Mucosa of descending colon (tissue), 3 donors: ENCODE measurements at regions not wholly inside any gene's neighbourhood (a gene's known extent, or its start where the extent isn't known, plus 50 kb on each side); places are given as distances from the start of the nearest gene placed in this dataset.
"Not testable (repeated sequence)": the region's sequence is repeated elsewhere in the genome, so short reads cannot be mapped to it uniquely, and the experiment has no call there.

Experiments
- ATAC-seq: fragments of 200-7000 bp; cut with Tn5 transposase; one replicate; pipeline ENCODE4 v1.9.1; 2020; ENCODE audit warnings: mild to moderate bottlenecking, moderate library complexity
- DNase-seq, 3 donors: peaks; one replicate each; pipeline ENCODE4 v3.0.0-alpha.2; 2020
- H3K36me3 ChIP-seq: fragments of 200-600 bp; one replicate; pipeline ENCODE4 v1.8.0; 2021; ENCODE audit warnings: low read depth, mild to moderate bottlenecking
- H3K4me1 ChIP-seq: fragments of 200-600 bp; one replicate; pipeline ENCODE4 v1.8.0; 2021; ENCODE audit warnings: low read depth, mild to moderate bottlenecking
- H3K4me3 ChIP-seq: fragments of 200-600 bp; one replicate; pipeline ENCODE4 v1.8.0; 2021; ENCODE audit warnings: mild to moderate bottlenecking
- H3K9me3 ChIP-seq: fragments of 200-600 bp; one replicate; pipeline ENCODE4 v1.8.0; 2021; ENCODE audit warnings: mild to moderate bottlenecking
- intact Hi-C, 2 donors: fragments of 100-400 bp; cut with DNase I in 1 of 2; cut with micrococcal nuclease in 1 of 2; formaldehyde crosslinking; loops; one replicate each; pipeline versions ENCODE4 v1.11.0 to v1.11.1; 2022; cut with DNase I, micrococcal nuclease
- TF ChIP-seq, protein P1 (sequence below): fragments of 200-600 bp; IDR thresholded peaks from one replicate; pipeline ENCODE4 v1.8.0; 2022; ENCODE audit warnings: antibody characterized with exemption, mild to moderate bottlenecking
- donor health status: DM: no; HTN: no; CAD: no; lungs with moderate emphysema.
- donor health status: DM: no; HTN: no; CAD: no.
- donor health status: DM: no; HTN: yes; CAD: no.

DNA sequence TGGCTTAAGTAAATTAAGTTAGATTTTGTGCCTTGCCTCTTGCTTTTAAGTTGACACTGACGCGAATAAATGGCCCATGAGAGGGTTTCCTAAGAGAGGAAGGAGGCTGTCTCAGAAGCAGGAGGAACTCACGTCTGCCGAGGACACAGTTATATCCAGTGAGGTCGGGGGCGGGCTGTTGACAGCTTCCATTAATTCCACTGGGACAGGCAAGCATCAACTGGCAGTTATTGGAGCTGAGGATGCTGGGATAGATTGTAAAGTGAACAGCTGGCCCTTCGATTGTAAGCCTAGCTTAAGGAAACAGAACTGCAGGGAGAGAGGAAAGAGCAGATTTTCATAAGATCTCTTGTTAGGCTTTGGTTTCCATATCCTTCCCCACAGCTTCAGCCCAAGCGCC is 399.2 kb downstream of the IPO8 start:
- peaks cover 18% of the 10 kb centered on the region for H3K9me3 ChIP-seq
- H3K4me3 ChIP-seq = no peak overlapping the region
- no peaks in the 10 kb centered on the region for H3K36me3 ChIP-seq
- no peaks in the 10 kb centered on the region for H3K4me1 ChIP-seq
- TF ChIP-seq, protein P1, sequence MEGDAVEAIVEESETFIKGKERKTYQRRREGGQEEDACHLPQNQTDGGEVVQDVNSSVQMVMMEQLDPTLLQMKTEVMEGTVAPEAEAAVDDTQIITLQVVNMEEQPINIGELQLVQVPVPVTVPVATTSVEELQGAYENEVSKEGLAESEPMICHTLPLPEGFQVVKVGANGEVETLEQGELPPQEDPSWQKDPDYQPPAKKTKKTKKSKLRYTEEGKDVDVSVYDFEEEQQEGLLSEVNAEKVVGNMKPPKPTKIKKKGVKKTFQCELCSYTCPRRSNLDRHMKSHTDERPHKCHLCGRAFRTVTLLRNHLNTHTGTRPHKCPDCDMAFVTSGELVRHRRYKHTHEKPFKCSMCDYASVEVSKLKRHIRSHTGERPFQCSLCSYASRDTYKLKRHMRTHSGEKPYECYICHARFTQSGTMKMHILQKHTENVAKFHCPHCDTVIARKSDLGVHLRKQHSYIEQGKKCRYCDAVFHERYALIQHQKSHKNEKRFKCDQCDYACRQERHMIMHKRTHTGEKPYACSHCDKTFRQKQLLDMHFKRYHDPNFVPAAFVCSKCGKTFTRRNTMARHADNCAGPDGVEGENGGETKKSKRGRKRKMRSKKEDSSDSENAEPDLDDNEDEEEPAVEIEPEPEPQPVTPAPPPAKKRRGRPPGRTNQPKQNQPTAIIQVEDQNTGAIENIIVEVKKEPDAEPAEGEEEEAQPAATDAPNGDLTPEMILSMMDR = no peak
- DNase-seq (no peak), ATAC-seq (no peak)
- intact Hi-C loops = no loop called here

DNA sequence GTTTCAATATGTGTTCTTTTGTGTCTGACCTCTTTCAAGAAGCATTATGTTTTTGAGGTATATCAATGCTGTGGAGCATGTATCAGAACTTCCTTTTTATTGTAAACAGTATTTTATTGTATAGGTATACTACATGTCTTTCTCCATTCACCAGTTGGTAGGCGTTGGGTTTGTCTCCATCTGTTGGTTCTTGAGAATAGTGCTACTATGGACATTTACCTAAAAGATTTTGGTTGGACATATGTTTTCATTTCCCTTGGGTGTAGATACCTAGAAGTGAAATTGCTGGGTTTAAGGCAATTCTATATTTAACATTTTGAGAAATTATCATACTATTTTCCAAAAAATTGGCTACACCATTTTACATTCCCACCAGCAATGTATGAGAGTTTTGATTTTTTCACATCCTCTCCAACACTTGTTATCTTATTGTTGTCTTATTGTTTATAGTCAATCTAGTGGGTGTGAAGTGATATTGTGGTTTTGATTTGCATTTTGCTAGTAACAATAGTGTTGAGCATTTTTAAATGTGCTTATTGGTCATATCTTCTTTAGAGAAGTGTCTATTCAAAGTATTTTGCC is 409.2 kb downstream of the IPO8 start:
- no peaks in the 10 kb centered on the region for H3K36me3 ChIP-seq
- H3K9me3 ChIP-seq = peaks cover 8% of the 10 kb centered on the region
- TF ChIP-seq, protein P1 = no peak
- intact Hi-C loops = no loop called here
- ATAC-seq (no peak), DNase-seq (no peak)
- no peak overlapping the region for H3K4me3 ChIP-seq
- H3K4me1 ChIP-seq = no peaks in the 10 kb centered on the region

DNA sequence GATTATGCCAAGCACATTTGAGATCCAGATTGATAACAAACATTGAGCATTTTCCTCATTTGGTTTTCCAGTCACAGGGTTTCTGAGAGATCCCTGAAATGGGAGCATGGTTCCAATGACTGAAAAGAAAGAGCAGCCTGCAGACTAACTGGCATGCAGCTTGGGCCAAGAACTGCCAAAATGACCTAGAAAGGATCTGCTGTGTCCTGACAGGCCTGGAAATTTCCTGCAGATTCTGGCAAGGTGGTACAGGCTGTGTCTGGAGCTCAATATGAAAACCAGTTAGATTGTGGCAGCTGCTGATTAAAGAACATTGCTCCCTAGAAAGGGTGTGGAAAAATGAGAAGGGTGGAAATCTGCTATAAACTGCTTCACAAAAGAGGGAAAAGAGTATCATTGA is 417.3 kb downstream of the IPO8 start:
- Histone ChIP-seq H3K9me3 (peaks cover 15% of the 10 kb centered on the region), H3K4me1 (no peaks in the 10 kb centered on the region), H3K4me3 (no peak overlapping the region), H3K36me3 (no peaks in the 10 kb centered on the region)
- TF ChIP-seq, protein P1 = no peak
- no peak for ATAC-seq
- no peak for DNase-seq
- intact Hi-C loops = no loop called here

DNA sequence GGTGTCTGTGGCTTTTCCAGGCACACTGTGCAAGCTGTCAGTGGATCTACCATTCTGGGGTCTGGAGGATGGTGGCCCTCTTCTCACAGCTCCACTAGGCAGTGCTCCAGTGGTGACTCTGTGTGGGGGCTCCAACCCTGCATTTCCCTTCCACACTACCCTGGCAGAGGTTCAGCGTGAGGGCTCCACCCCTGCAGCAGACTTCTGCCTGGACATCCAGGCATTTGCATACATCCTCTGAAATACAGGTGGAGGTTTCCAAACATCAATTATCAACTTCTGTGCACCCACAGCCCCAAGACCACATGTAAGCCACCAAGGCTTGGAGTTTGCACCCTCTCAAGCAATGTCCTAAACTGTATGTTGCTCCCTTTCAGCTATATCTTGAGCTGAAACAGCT is 423.2 kb downstream of the IPO8 start:
- H3K36me3 ChIP-seq, intact Hi-C loops, H3K4me3 ChIP-seq, DNase-seq, H3K4me1 ChIP-seq, ATAC-seq: not testable (repeated sequence)
- peaks cover 21% of the 10 kb centered on the region for H3K9me3 ChIP-seq

DNA sequence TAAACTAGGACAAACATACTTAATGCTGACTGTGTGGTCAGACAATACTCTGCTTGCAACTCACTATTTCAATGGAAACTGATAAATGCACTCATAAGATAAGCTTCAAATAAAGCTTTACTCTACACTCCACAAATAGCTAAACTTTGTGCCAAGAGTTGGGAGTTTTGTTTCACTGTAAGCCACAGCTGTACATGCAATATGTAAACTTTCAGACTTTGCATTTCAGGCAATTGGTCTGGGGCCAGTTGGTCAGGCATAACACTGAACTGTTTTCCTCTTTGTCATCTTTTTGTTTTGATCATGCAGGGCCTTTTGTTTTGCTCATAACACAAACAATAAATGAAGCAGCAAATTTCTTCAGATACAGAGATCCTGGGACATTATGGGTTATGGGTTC is 426.2 kb downstream of the IPO8 start:
- TF ChIP-seq, protein P1 = no peak
- no peaks in the 10 kb centered on the region for H3K36me3 ChIP-seq

DNA sequence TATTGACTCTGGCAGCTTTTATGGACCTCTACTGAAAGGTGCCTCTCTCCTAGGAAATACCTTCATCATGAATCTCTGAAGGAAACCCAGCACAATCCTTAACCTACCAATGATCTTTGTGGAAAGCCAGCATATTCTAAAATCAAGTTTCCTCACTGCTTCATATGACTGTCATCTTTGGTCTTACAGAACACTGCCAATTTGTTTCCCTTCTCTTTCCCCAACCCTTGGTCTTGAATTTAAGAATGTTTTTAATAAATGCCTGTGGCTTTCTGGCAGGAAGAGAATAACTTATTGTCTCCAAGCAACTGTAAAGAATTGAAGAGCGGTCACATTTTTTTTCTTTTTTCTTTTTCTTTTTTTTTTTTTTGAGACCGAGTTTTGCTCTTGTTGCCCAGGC is 427.6 kb downstream of the IPO8 start:
- H3K4me1 ChIP-seq = no peaks in the 10 kb centered on the region
- intact Hi-C loops = no loop called here
- TF ChIP-seq, protein P1 = no peak
- no peak for DNase-seq
- peaks cover 13% of the 10 kb centered on the region for H3K9me3 ChIP-seq
- no peak for ATAC-seq
- no peaks in the 10 kb centered on the region for H3K36me3 ChIP-seq
- no peak overlapping the region for H3K4me3 ChIP-seq

More for the DNA sequence above, 426.2 kb downstream of the IPO8 start:
- no peaks in the 10 kb centered on the region for H3K4me1 ChIP-seq
- ATAC-seq (no peak), DNase-seq (no peak)
- H3K9me3 ChIP-seq = peaks cover 19% of the 10 kb centered on the region
- H3K4me3 ChIP-seq = no peak overlapping the region
- intact Hi-C loops = no loop called here
